H9 (cell line): ENCODE measurements at regions not wholly inside any gene's neighbourhood (a gene's known extent, or its start where the extent isn't known, plus 50 kb on each side); places are given as distances from the start of the nearest gene placed in this dataset.

Experiments
- DNase-seq: peaks from one replicate; pipeline ENCODE4 v3.0.0-alpha.2; 2017
- H2AFZ ChIP-seq: one replicate; pipeline ENCODE4 v1.6.1; 2013; ENCODE audit warnings: mild to moderate bottlenecking, low read length, control low read depth, moderate library complexity
- H2AK5ac ChIP-seq: 2 replicates; pipeline ENCODE4 v1.6.1; 2013; ENCODE audit warnings: low read length, control low read depth, mixed read lengths; ENCODE audit not compliant: insufficient read length
- H2BK120ac ChIP-seq: one replicate; pipeline ENCODE4 v1.6.1; 2013; ENCODE audit warnings: low read depth, mild to moderate bottlenecking, low read length, control low read depth, inconsistent platforms; ENCODE audit not compliant: poor library complexity, severe bottlenecking
- H2BK12ac ChIP-seq: 2 replicates; pipeline ENCODE4 v1.6.1; 2013; ENCODE audit warnings: low read length, control low read depth, mixed read lengths, low read depth; ENCODE audit not compliant: insufficient read length
- H2BK15ac ChIP-seq: 2 replicates; pipeline ENCODE4 v1.6.1; 2013; ENCODE audit warnings: low read depth, low read length, control low read depth
- H2BK20ac ChIP-seq: one replicate; pipeline ENCODE4 v1.6.1; 2013; ENCODE audit warnings: low read depth, mild to moderate bottlenecking, low read length, control low read depth, inconsistent platforms; ENCODE audit not compliant: poor library complexity, severe bottlenecking
- H2BK5ac ChIP-seq: 2 replicates; pipeline ENCODE4 v1.6.1; 2013; ENCODE audit warnings: low read length, control low read depth, mixed read lengths; ENCODE audit not compliant: insufficient read length
- H3K14ac ChIP-seq: 2 replicates; pipeline ENCODE4 v1.6.1; 2013; ENCODE audit warnings: low read length, control low read depth; ENCODE audit not compliant: insufficient read depth
- H3K18ac ChIP-seq: 2 replicates; pipeline ENCODE4 v1.6.1; 2013; ENCODE audit warnings: low read depth, mild to moderate bottlenecking, mixed read lengths, low read length, control low read depth; ENCODE audit not compliant: insufficient read length
- H3K23ac ChIP-seq: 2 replicates; pipeline ENCODE4 v1.6.1; 2013; ENCODE audit warnings: low read length, control low read depth, mixed read lengths, low read depth; ENCODE audit not compliant: insufficient read length
- H3K23me2 ChIP-seq: 2 replicates; pipeline ENCODE4 v1.6.1; 2013; ENCODE audit warnings: low read depth, mild to moderate bottlenecking, mixed read lengths, low read length, control low read depth; ENCODE audit not compliant: insufficient read length, poor library complexity, severe bottlenecking
- H3K27ac ChIP-seq: 2 replicates; pipeline ENCODE4 v1.5.1; 2013; ENCODE audit warnings: low read length, control low read depth, mixed read lengths, low read depth; ENCODE audit not compliant: insufficient read length
- H3K27me3 ChIP-seq: 2 replicates; pipeline ENCODE4 v1.6.1; 2013; ENCODE audit warnings: low read length, control low read depth, inconsistent platforms; ENCODE audit not compliant: insufficient read depth
- H3K4ac ChIP-seq: 2 replicates; pipeline ENCODE4 v1.6.1; 2013; ENCODE audit warnings: low read depth, mild to moderate bottlenecking, control low read depth, inconsistent platforms, low read length, moderate library complexity
- H3K4me1 ChIP-seq: 2 replicates; pipeline ENCODE4 v1.6.1; 2013; ENCODE audit warnings: low read length, control low read depth, inconsistent platforms; ENCODE audit not compliant: insufficient read depth
- H3K4me2 ChIP-seq: 2 replicates; pipeline ENCODE4 v1.6.1; 2013; ENCODE audit warnings: low read length, control low read depth, mixed read lengths; ENCODE audit not compliant: insufficient read length, insufficient read depth
- H3K56ac ChIP-seq: 2 replicates; pipeline ENCODE4 v1.6.1; 2013; ENCODE audit warnings: low read depth, mild to moderate bottlenecking, mixed read lengths, low read length, control low read depth; ENCODE audit not compliant: insufficient read length
- H3K79me1 ChIP-seq: 2 replicates; pipeline ENCODE4 v1.6.1; 2013; ENCODE audit warnings: low read depth, mild to moderate bottlenecking, moderate library complexity, low read length, control low read depth, inconsistent platforms; ENCODE audit not compliant: insufficient read depth, poor library complexity, severe bottlenecking
- H3K79me2 ChIP-seq: 2 replicates; pipeline ENCODE4 v1.6.1; 2013; ENCODE audit warnings: low read length, control low read depth, inconsistent platforms; ENCODE audit not compliant: insufficient read depth
- H3K9ac ChIP-seq: 2 replicates; pipeline ENCODE4 v1.6.1; 2013; ENCODE audit warnings: low read length, control low read depth, mixed read lengths; ENCODE audit not compliant: insufficient read length; ENCODE audit errors: extremely low read depth
- H3K9me3 ChIP-seq: one replicate; pipeline ENCODE4 v1.6.1; 2013; ENCODE audit warnings: low read depth, low read length, inconsistent platforms; ENCODE audit not compliant: control insufficient read depth
- H3T11ph ChIP-seq: one replicate; pipeline ENCODE4 v1.6.1; 2013; ENCODE audit warnings: mild to moderate bottlenecking, low read length, control low read depth, inconsistent platforms
- H4K20me1 ChIP-seq: one replicate; pipeline ENCODE4 v1.6.1; 2013; ENCODE audit not compliant: control insufficient read depth, insufficient read length, insufficient read depth
- H4K5ac ChIP-seq: 2 replicates; pipeline ENCODE4 v1.6.1; 2013; ENCODE audit warnings: low read depth, mild to moderate bottlenecking, mixed read lengths, low read length, control low read depth; ENCODE audit not compliant: insufficient read length
- H4K8ac ChIP-seq: replicated peaks from 2 replicates; pipeline ENCODE4 v1.6.1; 2013; ENCODE audit warnings: low read length, control low read depth, mixed read lengths, low read depth; ENCODE audit not compliant: insufficient read length
- H4K91ac ChIP-seq: 2 replicates; pipeline ENCODE4 v1.6.1; 2013; ENCODE audit warnings: low read depth, mild to moderate bottlenecking, moderate library complexity, mixed read lengths, low read length, control low read depth; ENCODE audit not compliant: insufficient read length
- H3K27ac Mint-ChIP-seq, 3 experiments: 2 replicates in 2 of 3; 3 replicates in 1 of 3; pipeline ENCODE4 v1.8.0; 2020 to 2021; ENCODE audit warnings: mixed read lengths in 3 of 3, mild to moderate bottlenecking in 1 of 3, moderate library complexity in 1 of 3
- H3K27me3 Mint-ChIP-seq: 2 replicates; pipeline ENCODE4 v1.8.0; 2021; ENCODE audit warnings: low read depth, mild to moderate bottlenecking, moderate library complexity, mixed read lengths
- H3K36me3 Mint-ChIP-seq, 3 experiments: 2 replicates in 2 of 3; 3 replicates in 1 of 3; pipeline ENCODE4 v1.8.0; 2020 to 2021; ENCODE audit warnings: low read depth in 3 of 3, mixed read lengths in 3 of 3; ENCODE audit not compliant: insufficient read depth in 1 of 3
- H3K4me1 Mint-ChIP-seq, 2 experiments: 2 replicates each; pipeline ENCODE4 v1.8.0; 2020; ENCODE audit warnings: mixed read lengths in 2 of 2
- H3K4me3 Mint-ChIP-seq, 2 experiments: 2 replicates in 1 of 2; 3 replicates in 1 of 2; pipeline ENCODE4 v1.8.0; 2020 to 2021; ENCODE audit warnings: mild to moderate bottlenecking in 2 of 2, mixed read lengths in 2 of 2, moderate library complexity in 1 of 2
- H3K9me3 Mint-ChIP-seq, 2 experiments: 2 replicates in 1 of 2; 3 replicates in 1 of 2; pipeline ENCODE4 v1.8.0; 2020; ENCODE audit warnings: mild to moderate bottlenecking in 2 of 2, mixed read lengths in 2 of 2, moderate library complexity in 1 of 2
- CTCF ChIP-seq: fragments of 200-600 bp; sonication (generic); conservative IDR thresholded peaks from 3 replicates; pipeline ENCODE4 v1.8.0; 2021; ENCODE audit warnings: antibody characterized with exemption, mild to moderate bottlenecking
- WGBS: extraction: QIAGEN DNeasy Blood & Tissue Kit; methylation state at CpG from one replicate; pipeline ENCODE4 v1.1.7; 2013; ENCODE audit warnings: missing lambda C conversion rate, low lambda C conversion rate, mixed read lengths; ENCODE audit not compliant: insufficient read length; ENCODE audit errors: extremely low coverage; 5-methylcytosine and 5-hydroxymethylcytosine counted together

- WGBS, result no CpG with 5 or more reads among the region's 9 CpGs
- Histone ChIP-seq H3T11ph (no peak overlapping the region), H4K8ac (no peak overlapping the region), H3K79me2 (no peaks in the 10 kb centered on the region), H2BK120ac (no peak overlapping the region), H3K4me1 (no peaks in the 10 kb centered on the region), H4K91ac (no peak overlapping the region), H3K4ac (no peak overlapping the region), H2BK12ac (no peak overlapping the region), H3K18ac (no peak overlapping the region), H3K23me2 (no peaks in the 10 kb centered on the region), H2AFZ (no peak overlapping the region), H2AK5ac (no peak overlapping the region), H2BK15ac (no peak overlapping the region), H2BK20ac (no peak overlapping the region), H2BK5ac (no peak overlapping the region), H4K20me1 (no peaks in the 10 kb centered on the region), H3K4me2 (no peak overlapping the region), H3K23ac (no peak overlapping the region), H3K56ac (no peak overlapping the region), H3K14ac (no peak overlapping the region), H3K79me1 (no peaks in the 10 kb centered on the region), H3K9me3 (no peaks in the 10 kb centered on the region), H4K5ac (no peak overlapping the region), H3K9ac (no peak overlapping the region), H3K27me3 (no peaks in the 10 kb centered on the region), H3K27ac (no peak overlapping the region)
- Mint-ChIP-seq H3K27me3 (peaks cover 6% of the 10 kb centered on the region), H3K9me3 (no peaks in the 10 kb centered on the region), H3K4me1 (no peaks in the 10 kb centered on the region), H3K27ac (no peak overlapping the region), H3K36me3 (no peaks in the 10 kb centered on the region), H3K4me3 (no peak overlapping the region)
- DNase-seq, result peak; percentile 14
- TF ChIP-seq CTCF, result no peak
Measured at GRCh38 chr9:126117631-126118030, 209.0 kb upstream of the MVB12B start.
